ENCODE measurements at regions not wholly inside any gene's neighbourhood (a gene's known extent, or its start where the extent isn't known, plus 50 kb on each side); places are given as distances from the start of the nearest gene placed in this dataset.

- DNase-seq (ENCODE audit: low read depth), result no peak
These were observed 223.4 kb downstream of the PLPP3 start for GRCh38 chr1:56355918-56356317.

GRCh38 chr1:56355422-56355821 is 223.9 kb downstream of the PLPP3 start:
- DNase-seq (ENCODE audit: low read depth), result no peak

GRCh38 chr1:56345831-56346230 is 233.5 kb downstream of the PLPP3 start:
- DNase-seq (ENCODE audit: low read depth), result no peak

- no peak for DNase-seq (ENCODE audit: low read depth)
These were observed 238.4 kb downstream of the PLPP3 start for GRCh38 chr1:56340977-56341376.

- no peak for DNase-seq (ENCODE audit: low read depth)
These were observed 239.4 kb downstream of the PLPP3 start for GRCh38 chr1:56339786-56340465.

GRCh38 chr1:56339093-56339492 is 240.3 kb downstream of the PLPP3 start:
- no peak for DNase-seq (ENCODE audit: low read depth)

GRCh38 chr1:56336982-56337381 is 242.4 kb downstream of the PLPP3 start:
- DNase-seq (ENCODE audit: low read depth), result no peak

GRCh38 chr1:56335394-56335793 is 244.0 kb downstream of the PLPP3 start:
- no peak for DNase-seq (ENCODE audit: low read depth)

GRCh38 chr1:56334047-56334446 is 245.3 kb downstream of the PLPP3 start:
- DNase-seq (ENCODE audit: low read depth), result no peak

GRCh38 chr1:56333461-56333860 is 245.9 kb downstream of the PLPP3 start:
- no peak for DNase-seq (ENCODE audit: low read depth)

GRCh38 chr1:56331892-56332567 is 247.3 kb downstream of the PLPP3 start:
- no peak for DNase-seq (ENCODE audit: low read depth)

GRCh38 chr1:56331207-56331891 is 248.0 kb downstream of the PLPP3 start:
- no peak for DNase-seq (ENCODE audit: low read depth)

- DNase-seq (ENCODE audit: low read depth), result no peak
These were observed 248.9 kb downstream of the PLPP3 start for GRCh38 chr1:56330391-56331026.

GRCh38 chr1:56329970-56330369 is 249.4 kb downstream of the PLPP3 start:
- no peak for DNase-seq (ENCODE audit: low read depth)

- DNase-seq (ENCODE audit: low read depth), result no peak
These were observed 252.2 kb downstream of the PLPP3 start for GRCh38 chr1:56327195-56327594.

- DNase-seq (ENCODE audit: low read depth), result no peak
These were observed 253.3 kb downstream of the PLPP3 start for GRCh38 chr1:56326056-56326455.

- DNase-seq (ENCODE audit: low read depth), result no peak
These were observed 254.9 kb downstream of the PLPP3 start for GRCh38 chr1:56324504-56324903.

GRCh38 chr1:56322211-56322610 is 257.2 kb downstream of the PLPP3 start:
- no peak for DNase-seq (ENCODE audit: low read depth)

GRCh38 chr1:56321150-56321490 is 258.2 kb downstream of the PLPP3 start:
- no peak for DNase-seq (ENCODE audit: low read depth)

- no peak for DNase-seq (ENCODE audit: low read depth)
These were observed 258.8 kb downstream of the PLPP3 start for GRCh38 chr1:56320464-56321149.

GRCh38 chr1:56317722-56318121 is 261.6 kb downstream of the PLPP3 start:
- no peak for DNase-seq (ENCODE audit: low read depth)

- no peak for DNase-seq (ENCODE audit: low read depth)
These were observed 263.9 kb downstream of the PLPP3 start for GRCh38 chr1:56315293-56315942.
